AG04450 (cell line): ENCODE measurements at regions not wholly inside any gene's neighbourhood (a gene's known extent, or its start where the extent isn't known, plus 50 kb on each side); places are given as distances from the start of the nearest gene placed in this dataset.
"Not testable (repeated sequence)": the region's sequence is repeated elsewhere in the genome, so short reads cannot be mapped to it uniquely, and the experiment has no call there.

ENCODE experiments used
- CTCF ChIA-PET: fragments of 300-600, 350-600 bp; formaldehyde crosslinking; extraction: SDS; loops from one replicate; lab custom pipeline; 2022; ENCODE audit warnings: antibody characterized with exemption, inconsistent platforms; lab: Charles Lee
- POLR2A ChIA-PET: fragments of 350-600 bp; formaldehyde crosslinking; extraction: SDS; loops from one replicate; lab custom pipeline; 2021; ENCODE audit warnings: antibody characterized with exemption, inconsistent platforms; lab: Yijun Ruan, JAX
- DNase-seq: peaks from one replicate; pipeline ENCODE4 v3.0.0-alpha.2; 2011; ENCODE audit warnings: low read depth, low spot score
- H3K27ac ChIP-seq: one replicate; pipeline ENCODE4 v1.5.1; 2012; ENCODE audit warnings: low read depth, low read length, control low read depth
- H3K27me3 ChIP-seq: one replicate; pipeline ENCODE4 v1.6.0; 2012; ENCODE audit warnings: low read length; ENCODE audit not compliant: control insufficient read depth, insufficient read depth
- H3K4me3 ChIP-seq: 2 replicates; pipeline ENCODE4 v1.5.1; 2011; ENCODE audit warnings: mild to moderate bottlenecking, low read depth, low read length, control low read depth
- H3K9me3 ChIP-seq: 2 replicates; pipeline ENCODE4 v1.5.1; 2012; ENCODE audit warnings: low read length; ENCODE audit not compliant: control insufficient read depth, insufficient read depth
- TF ChIP-seq, protein P1 (sequence below): IDR thresholded peaks from 2 replicates; pipeline ENCODE4 v1.5.1; 2011; ENCODE audit warnings: low read depth, low read length, control low read depth, inconsistent platforms

GRCh38 chr15:95698230-95698629, 632.3 kb upstream of the NR2F2 start:
- CTCF ChIA-PET = no interaction called here
- DNase-seq = no peak
- TF ChIP-seq, protein P1, sequence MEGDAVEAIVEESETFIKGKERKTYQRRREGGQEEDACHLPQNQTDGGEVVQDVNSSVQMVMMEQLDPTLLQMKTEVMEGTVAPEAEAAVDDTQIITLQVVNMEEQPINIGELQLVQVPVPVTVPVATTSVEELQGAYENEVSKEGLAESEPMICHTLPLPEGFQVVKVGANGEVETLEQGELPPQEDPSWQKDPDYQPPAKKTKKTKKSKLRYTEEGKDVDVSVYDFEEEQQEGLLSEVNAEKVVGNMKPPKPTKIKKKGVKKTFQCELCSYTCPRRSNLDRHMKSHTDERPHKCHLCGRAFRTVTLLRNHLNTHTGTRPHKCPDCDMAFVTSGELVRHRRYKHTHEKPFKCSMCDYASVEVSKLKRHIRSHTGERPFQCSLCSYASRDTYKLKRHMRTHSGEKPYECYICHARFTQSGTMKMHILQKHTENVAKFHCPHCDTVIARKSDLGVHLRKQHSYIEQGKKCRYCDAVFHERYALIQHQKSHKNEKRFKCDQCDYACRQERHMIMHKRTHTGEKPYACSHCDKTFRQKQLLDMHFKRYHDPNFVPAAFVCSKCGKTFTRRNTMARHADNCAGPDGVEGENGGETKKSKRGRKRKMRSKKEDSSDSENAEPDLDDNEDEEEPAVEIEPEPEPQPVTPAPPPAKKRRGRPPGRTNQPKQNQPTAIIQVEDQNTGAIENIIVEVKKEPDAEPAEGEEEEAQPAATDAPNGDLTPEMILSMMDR = no peak
- POLR2A ChIA-PET = interaction anchor here (0.6 kb wide), 1 partner anchor 408 kb away, joined by 4 read pairs; no protein-coding TSS in a partner anchor
- Histone ChIP-seq H3K27ac (no peak overlapping the region), H3K4me3 (no peak overlapping the region), H3K9me3 (peaks cover 16% of the 10 kb centered on the region), H3K27me3 (no peaks in the 10 kb centered on the region)

DNA sequence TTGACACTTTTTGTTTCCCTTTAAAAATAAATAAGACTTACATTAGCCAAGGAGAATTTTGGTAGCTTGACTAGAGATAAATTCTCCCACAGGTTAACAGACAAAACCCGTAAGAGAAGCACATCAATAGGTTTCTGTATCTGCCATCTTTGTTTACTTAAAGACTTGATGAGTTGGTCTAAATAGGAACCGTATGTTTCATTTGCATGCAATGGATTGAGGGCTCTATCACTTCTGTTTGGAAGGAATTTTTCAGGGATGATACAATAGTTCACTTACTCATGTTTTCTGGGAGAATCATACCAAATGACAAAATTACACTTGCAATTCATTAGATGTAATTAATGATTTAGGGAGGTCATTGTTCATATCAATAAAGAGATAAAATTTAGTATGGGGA, 631.5 kb upstream of the NR2F2 start:
- Histone ChIP-seq H3K27me3 (no peaks in the 10 kb centered on the region), H3K4me3 (no peak overlapping the region), H3K27ac (no peak overlapping the region), H3K9me3 (peaks cover 14% of the 10 kb centered on the region)
- DNase-seq = no peak
- TF ChIP-seq, protein P1 = no peak
- ChIA-PET POLR2A (interaction anchor here (0.6 kb wide), 1 partner anchor 408 kb away, joined by 4 read pairs; no protein-coding TSS in a partner anchor), CTCF (no interaction called here)

DNA sequence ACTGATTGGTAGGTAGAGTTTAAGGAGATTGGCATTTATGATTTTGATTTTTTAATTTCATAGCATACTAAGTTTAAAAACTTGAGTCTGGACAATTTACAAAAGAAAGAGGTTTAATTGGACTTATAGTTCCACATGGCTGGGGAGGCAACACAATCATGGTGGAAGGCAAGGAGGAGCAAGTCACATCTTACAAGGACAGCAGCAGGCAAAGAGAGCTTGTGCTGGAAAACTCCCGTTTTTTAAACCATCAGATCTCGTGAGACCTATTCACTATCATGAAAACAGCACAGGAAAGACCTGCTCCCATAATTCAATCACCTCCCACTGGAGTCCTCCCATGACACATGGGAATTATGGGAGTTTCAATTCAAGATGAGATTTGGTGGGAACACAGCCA, 630.9 kb upstream of the NR2F2 start:
- no peak for DNase-seq
- TF ChIP-seq, protein P1 = no peak
- ChIA-PET CTCF (no interaction called here), POLR2A (no interaction called here)
- Histone ChIP-seq H3K9me3 (peaks cover 14% of the 10 kb centered on the region), H3K27me3 (no peaks in the 10 kb centered on the region), H3K4me3 (no peak overlapping the region), H3K27ac (no peak overlapping the region)

GRCh38 chr15:95700692-95701091, 629.8 kb upstream of the NR2F2 start:
- H3K27me3 ChIP-seq, H3K27ac ChIP-seq, H3K4me3 ChIP-seq, CTCF ChIA-PET, POLR2A ChIA-PET, DNase-seq: not testable (repeated sequence)
- H3K9me3 ChIP-seq = peaks cover 11% of the 10 kb centered on the region

DNA sequence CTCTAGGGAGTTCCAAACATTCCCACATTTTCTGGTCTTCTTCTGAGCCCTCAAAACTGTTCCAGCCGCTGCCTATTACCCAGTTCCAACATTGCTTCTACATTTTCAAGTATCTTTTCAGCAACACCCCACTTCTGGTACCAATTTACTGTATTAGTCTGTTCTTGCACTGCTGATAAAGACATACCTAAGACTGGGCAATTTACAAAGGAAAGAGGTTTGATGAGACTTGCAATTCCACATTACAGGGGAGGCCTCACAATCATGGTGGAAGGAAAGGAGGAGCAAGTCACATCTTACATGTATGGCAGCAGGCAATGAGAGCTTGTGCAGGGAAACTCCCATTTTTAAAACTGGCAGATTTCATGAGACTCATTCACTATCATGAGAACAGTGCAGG, 629.1 kb upstream of the NR2F2 start:
- POLR2A ChIA-PET = no interaction called here
- no peaks in the 10 kb centered on the region for H3K27me3 ChIP-seq
- CTCF ChIA-PET = no interaction called here
- no peak for DNase-seq
- TF ChIP-seq, protein P1 = no peak
- H3K27ac ChIP-seq = no peak overlapping the region
- H3K9me3 ChIP-seq = peaks cover 11% of the 10 kb centered on the region
- H3K4me3 ChIP-seq = no peak overlapping the region
